Sigmoid colon (tissue), 4 donors: ENCODE measurements at regions not wholly inside any gene's neighbourhood (a gene's known extent, or its start where the extent isn't known, plus 50 kb on each side); places are given as distances from the start of the nearest gene placed in this dataset.

Source experiments
- CTCF ChIP-seq, 4 experiments: fragments of 450-650 bp in 3 of 4; fragments of 200-600 bp in 1 of 4; IDR thresholded peaks; one replicate each; pipeline ENCODE4 v1.5.1; 2016 to 2019; ENCODE audit warnings: antibody characterized with exemption in 4 of 4, mild to moderate bottlenecking in 3 of 4, moderate library complexity in 2 of 4
- POLR2A ChIP-seq, 2 donors: fragments of 450-650 bp; IDR thresholded peaks; one replicate each; pipeline ENCODE4 v1.6.1; 2016; ENCODE audit warnings: antibody characterized with exemption in 2 of 2, mild to moderate bottlenecking in 2 of 2, moderate library complexity in 2 of 2
- POLR2AphosphoS5 ChIP-seq, 4 donors: sonication (generic); formaldehyde crosslinking; IDR thresholded peaks; one replicate each; pipeline ENCODE4 v1.6.1; 2017; ENCODE audit warnings: antibody characterized with exemption in 4 of 4

DNA sequence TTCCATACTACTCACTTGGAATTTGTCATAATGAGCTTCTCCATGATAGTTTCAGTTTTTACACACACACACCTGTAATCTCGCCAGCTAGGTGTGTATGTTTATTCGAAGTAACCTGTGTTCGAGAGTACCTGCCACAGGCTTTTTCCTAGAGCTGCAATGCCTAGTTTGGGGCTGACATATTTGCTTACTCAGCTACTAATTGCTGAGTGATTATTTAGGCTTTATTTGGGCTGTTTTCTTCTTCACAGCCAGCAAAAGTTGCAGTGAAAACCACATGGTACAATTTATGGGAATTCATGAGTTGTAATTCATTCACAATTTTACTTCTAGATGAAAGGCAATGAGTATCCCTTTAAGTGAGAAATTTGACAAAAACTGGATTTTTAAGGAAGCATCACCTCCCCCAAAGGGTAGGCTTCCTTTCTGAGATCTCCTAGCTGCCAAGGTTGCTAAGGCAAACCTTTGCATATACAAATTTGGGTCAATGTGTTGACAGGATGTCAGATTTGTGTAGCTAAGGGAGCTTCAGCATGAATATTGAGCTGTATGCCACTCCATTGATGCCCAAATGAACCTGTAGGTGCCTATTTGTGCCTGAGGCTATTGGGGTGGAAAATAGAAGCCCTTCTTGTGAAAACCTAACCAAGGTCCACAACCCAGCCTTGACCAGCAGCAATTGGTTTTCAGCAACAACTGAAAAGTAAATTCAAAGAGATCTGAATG, 108.7 kb upstream of the OTX2 start:
- no peak for TF ChIP-seq POLR2AphosphoS5 (IDR thresholded peaks at IDR 0.05)
- no peak for TF ChIP-seq POLR2A (IDR thresholded peaks at IDR 0.05)
- no peak for TF ChIP-seq CTCF (IDR thresholded peaks at IDR 0.05)
